ENCODE measurements at regions not wholly inside any gene's neighbourhood (a gene's known extent, or its start where the extent isn't known, plus 50 kb on each side); places are given as distances from the start of the nearest gene placed in this dataset.

DNA sequence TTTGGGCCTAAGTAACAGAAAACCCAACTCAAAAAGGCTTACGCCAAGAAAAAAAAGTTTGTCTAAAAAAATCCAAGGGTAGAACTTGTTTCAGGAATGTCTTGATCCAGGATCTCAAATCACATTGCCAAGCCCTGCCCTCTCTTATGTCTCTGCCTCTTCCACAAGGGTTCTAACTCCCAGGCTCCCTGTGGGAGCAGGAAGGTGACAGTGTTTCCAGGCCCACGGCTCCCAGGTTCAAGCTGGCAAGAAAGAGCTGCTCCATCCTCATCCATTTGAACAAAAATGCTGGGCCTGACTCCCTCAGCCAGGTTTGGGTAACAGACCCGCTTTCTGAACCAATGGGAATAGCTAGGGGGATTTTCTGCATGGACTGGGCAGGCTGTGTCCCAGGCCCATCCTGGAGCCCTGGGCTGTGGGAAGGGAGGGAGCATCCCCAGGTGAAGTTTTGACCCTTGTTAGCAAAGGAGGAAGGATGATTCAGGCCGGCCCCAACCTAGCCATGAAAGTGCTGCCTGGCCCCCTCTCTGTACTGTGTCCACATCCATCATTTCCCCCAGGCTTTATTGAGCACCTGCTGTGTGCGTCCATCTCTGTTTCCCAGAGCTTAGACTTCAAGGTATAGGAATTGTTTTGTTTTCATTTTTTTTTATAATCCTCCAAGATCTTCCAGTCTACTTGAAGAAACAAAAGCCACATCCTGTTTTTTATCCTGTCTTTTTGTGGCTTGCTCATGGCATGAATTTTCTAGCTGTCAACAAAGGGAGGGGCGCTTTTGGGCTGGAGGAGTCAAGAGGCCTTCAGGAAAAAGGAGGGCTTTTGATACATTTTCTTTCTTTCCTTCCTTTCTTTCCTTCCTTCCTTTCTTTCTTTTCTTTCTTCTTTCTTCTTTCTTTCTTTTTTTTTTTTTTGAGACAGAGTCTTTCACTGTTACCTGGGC is 159.8 kb downstream of the TFAP2C start:
- no peak for TF ChIP-seq EZH2phosphoT487 (IDR thresholded peaks at IDR 0.05; ENCODE audit: borderline replicate concordance, low read depth, low read length)
- TF ChIP-seq CTCF (conservative IDR thresholded peaks at IDR 0.05; ENCODE audit: low read length) = no peak
- Histone ChIP-seq H3K4me3 (ENCODE audit: low read depth, low read length, poor library complexity, severe bottlenecking) (no peak overlapping the region), H2AFZ (ENCODE audit: low read length) (no peak overlapping the region), H3K4me1 (ENCODE audit: insufficient read depth, low read length, poor library complexity, severe bottlenecking) (no peaks in the 10 kb centered on the region), H4K20me1 (ENCODE audit: insufficient read depth, low read length) (no peaks in the 10 kb centered on the region), H3K27ac (ENCODE audit: low read depth, low read length, poor library complexity, severe bottlenecking) (no peak overlapping the region), H3K4me2 (ENCODE audit: low read length) (no peak overlapping the region), H3K9me2 (ENCODE audit: insufficient read depth, low read length) (no peaks in the 10 kb centered on the region), H3K9me3 (ENCODE audit: low read length) (no peaks in the 10 kb centered on the region), H3K36me3 (ENCODE audit: insufficient read depth, low read length) (no peaks in the 10 kb centered on the region), H3K79me2 (ENCODE audit: insufficient read depth, low read depth, low read length) (no peaks in the 10 kb centered on the region)
- intact Hi-C loops (cut with micrococcal nuclease; ENCODE audit: unreplicated experiment) = no loop called here
- POLR2A ChIA-PET = interaction anchor here (0.7 kb wide), 1 partner anchor 209 kb away, joined by 4 read pairs; no protein-coding TSS in a partner anchor
- BruUV-seq (replicated peaks) = no TSS peak
- no peak for DNase-seq (ENCODE audit: low spot score)
- CTCF ChIA-PET (ENCODE audit: unreplicated experiment) = no interaction called here

DNA sequence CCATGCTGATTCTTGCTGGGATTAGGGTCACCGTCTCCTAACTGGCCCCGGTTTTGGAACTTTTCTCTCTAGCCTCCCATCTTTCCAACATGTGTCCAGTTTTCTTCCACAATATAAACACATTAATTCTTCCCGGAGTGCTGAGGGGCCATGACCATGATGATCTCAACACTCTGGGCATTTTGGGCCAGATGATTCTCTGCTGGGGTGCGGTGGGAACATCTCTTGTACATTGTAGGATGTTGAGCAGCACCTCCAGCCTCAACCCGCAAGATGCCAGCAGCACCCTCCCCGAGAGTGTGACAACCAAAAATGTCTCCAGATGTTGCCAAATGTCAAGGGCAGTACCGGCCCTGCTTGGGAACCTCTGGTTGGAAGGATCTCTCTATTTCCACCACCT is 164.8 kb downstream of the TFAP2C start:
- POLR2A ChIA-PET = no interaction called here
- Histone ChIP-seq H3K79me2 (ENCODE audit: insufficient read depth, low read depth, low read length) (no peaks in the 10 kb centered on the region), H3K36me3 (ENCODE audit: insufficient read depth, low read length) (no peaks in the 10 kb centered on the region), H3K4me1 (ENCODE audit: insufficient read depth, low read length, poor library complexity, severe bottlenecking) (no peaks in the 10 kb centered on the region), H3K4me2 (ENCODE audit: low read length) (no peak overlapping the region), H4K20me1 (ENCODE audit: insufficient read depth, low read length) (no peaks in the 10 kb centered on the region), H2AFZ (ENCODE audit: low read length) (no peak overlapping the region), H3K4me3 (ENCODE audit: low read depth, low read length, poor library complexity, severe bottlenecking) (no peak overlapping the region), H3K9me3 (ENCODE audit: low read length) (no peaks in the 10 kb centered on the region), H3K9me2 (ENCODE audit: insufficient read depth, low read length) (no peaks in the 10 kb centered on the region), H3K27ac (ENCODE audit: low read depth, low read length, poor library complexity, severe bottlenecking) (no peak overlapping the region)
- CTCF ChIA-PET (ENCODE audit: unreplicated experiment) = no interaction called here
- intact Hi-C loops (cut with micrococcal nuclease; ENCODE audit: unreplicated experiment) = loop anchor here (10.0 kb wide), 1 partner anchor 181 kb away; no protein-coding TSS in a partner anchor
- DNase-seq (ENCODE audit: low spot score) = no peak
- no TSS peak for BruUV-seq (replicated peaks)
- TF ChIP-seq CTCF (conservative IDR thresholded peaks at IDR 0.05; ENCODE audit: low read length) (no peak), EZH2phosphoT487 (IDR thresholded peaks at IDR 0.05; ENCODE audit: borderline replicate concordance, low read depth, low read length) (no peak)

GRCh38 chr20:56795492-56795891 is 166.4 kb downstream of the TFAP2C start:
- Histone ChIP-seq H3K9me2 (ENCODE audit: insufficient read depth, low read length) (no peaks in the 10 kb centered on the region), H3K27ac (ENCODE audit: low read depth, low read length, poor library complexity, severe bottlenecking) (no peak overlapping the region), H2AFZ (ENCODE audit: low read length) (no peak overlapping the region), H3K4me2 (ENCODE audit: low read length) (no peak overlapping the region), H3K79me2 (ENCODE audit: insufficient read depth, low read depth, low read length) (no peaks in the 10 kb centered on the region), H3K4me1 (ENCODE audit: insufficient read depth, low read length, poor library complexity, severe bottlenecking) (peaks cover 7% of the 10 kb centered on the region), H3K9me3 (ENCODE audit: low read length) (no peaks in the 10 kb centered on the region), H3K36me3 (ENCODE audit: insufficient read depth, low read length) (no peaks in the 10 kb centered on the region), H4K20me1 (ENCODE audit: insufficient read depth, low read length) (no peaks in the 10 kb centered on the region), H3K4me3 (ENCODE audit: low read depth, low read length, poor library complexity, severe bottlenecking) (no peak overlapping the region)
- POLR2A ChIA-PET = no interaction called here
- DNase-seq (ENCODE audit: low spot score) = no peak
- CTCF ChIA-PET (ENCODE audit: unreplicated experiment) = no interaction called here
- TF ChIP-seq EZH2phosphoT487 (IDR thresholded peaks at IDR 0.05; ENCODE audit: borderline replicate concordance, low read depth, low read length) (no peak), CTCF (conservative IDR thresholded peaks at IDR 0.05; ENCODE audit: low read length) (no peak)
- no TSS peak for BruUV-seq (replicated peaks)
- intact Hi-C loops (cut with micrococcal nuclease; ENCODE audit: unreplicated experiment) = loop anchor here (10.0 kb wide), 1 partner anchor 179 kb away; no protein-coding TSS in a partner anchor

All from OCI-LY7 (cell line).